ENCODE measurements at regions not wholly inside any gene's neighbourhood (a gene's known extent, or its start where the extent isn't known, plus 50 kb on each side); places are given as distances from the start of the nearest gene placed in this dataset.
"Not testable (repeated sequence)": the region's sequence is repeated elsewhere in the genome, so short reads cannot be mapped to it uniquely, and the experiment has no call there.

DNA sequence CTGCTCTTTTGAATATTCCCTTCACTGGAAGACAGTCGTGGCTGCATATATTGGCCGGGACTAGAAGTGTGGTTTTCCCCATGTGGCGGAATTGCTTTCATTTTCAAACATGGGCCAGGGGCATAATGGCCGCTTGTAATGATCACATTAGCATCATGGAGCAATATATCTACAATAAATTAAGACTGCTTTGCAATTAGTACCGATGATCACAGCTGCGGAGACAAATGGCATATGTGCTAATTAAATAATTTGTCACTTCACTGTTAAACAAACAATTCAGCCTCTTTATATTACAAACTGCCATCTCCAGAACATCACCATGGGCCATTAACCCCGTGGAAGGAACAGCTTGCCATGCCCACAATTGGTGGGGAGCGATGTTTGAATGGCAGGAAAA is 68.2 kb upstream of the OLIG2 start:
- no peak overlapping the region for H3K4me3 ChIP-seq
- H3K27ac ChIP-seq: no peak overlapping the region
- no peaks in the 10 kb centered on the region for H3K9me3 ChIP-seq (replicated peaks)
- no peak for DNase-seq (ENCODE audit: low read depth in 1 of 2, low spot score in 2 of 2)
- H3K27me3 ChIP-seq (replicated peaks): peaks cover 70% of the 10 kb centered on the region
- no peaks in the 10 kb centered on the region for H3K4me1 ChIP-seq (replicated peaks)
- no peaks in the 10 kb centered on the region for H3K36me3 ChIP-seq

- H3K4me1 ChIP-seq (replicated peaks): no peaks in the 10 kb centered on the region
- peaks cover 65% of the 10 kb centered on the region for H3K27me3 ChIP-seq (replicated peaks)
- H3K36me3 ChIP-seq: no peaks in the 10 kb centered on the region
- H3K9me3 ChIP-seq (replicated peaks): no peaks in the 10 kb centered on the region
- no peak overlapping the region for H3K4me3 ChIP-seq
- no peak overlapping the region for H3K27ac ChIP-seq
- DNase-seq (ENCODE audit: low read depth in 1 of 2, low spot score in 2 of 2): no peak
Measured at GRCh38 chr21:32958288-32959002, 67.3 kb upstream of the OLIG2 start.

DNA sequence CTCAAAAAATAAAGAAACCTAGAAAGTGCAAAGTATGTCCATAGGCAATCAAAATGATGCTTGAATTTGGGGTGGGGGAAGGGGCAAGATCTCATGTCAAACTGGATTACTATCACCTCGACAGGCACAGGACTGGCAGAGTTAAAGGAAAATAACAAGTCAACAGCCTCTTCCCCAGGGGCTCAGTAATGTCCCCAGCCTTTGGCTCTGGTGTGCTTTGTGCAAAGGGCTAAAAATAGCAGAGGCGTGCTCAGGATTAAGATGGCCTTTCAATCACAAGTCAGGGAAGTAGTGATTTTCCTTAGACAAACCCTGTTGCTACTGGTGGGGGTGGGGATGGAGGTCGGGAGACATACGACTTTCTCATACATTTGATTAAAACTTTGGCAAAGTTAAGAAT is 63.5 kb upstream of the OLIG2 start:
- no peaks in the 10 kb centered on the region for H3K4me1 ChIP-seq (replicated peaks)
- H3K27me3 ChIP-seq (replicated peaks): peaks cover 44% of the 10 kb centered on the region
- no peak for DNase-seq (ENCODE audit: low read depth in 1 of 2, low spot score in 2 of 2)
- no peak overlapping the region for H3K27ac ChIP-seq
- H3K36me3 ChIP-seq: no peaks in the 10 kb centered on the region
- H3K9me3 ChIP-seq (replicated peaks): no peaks in the 10 kb centered on the region
- no peak overlapping the region for H3K4me3 ChIP-seq

DNA sequence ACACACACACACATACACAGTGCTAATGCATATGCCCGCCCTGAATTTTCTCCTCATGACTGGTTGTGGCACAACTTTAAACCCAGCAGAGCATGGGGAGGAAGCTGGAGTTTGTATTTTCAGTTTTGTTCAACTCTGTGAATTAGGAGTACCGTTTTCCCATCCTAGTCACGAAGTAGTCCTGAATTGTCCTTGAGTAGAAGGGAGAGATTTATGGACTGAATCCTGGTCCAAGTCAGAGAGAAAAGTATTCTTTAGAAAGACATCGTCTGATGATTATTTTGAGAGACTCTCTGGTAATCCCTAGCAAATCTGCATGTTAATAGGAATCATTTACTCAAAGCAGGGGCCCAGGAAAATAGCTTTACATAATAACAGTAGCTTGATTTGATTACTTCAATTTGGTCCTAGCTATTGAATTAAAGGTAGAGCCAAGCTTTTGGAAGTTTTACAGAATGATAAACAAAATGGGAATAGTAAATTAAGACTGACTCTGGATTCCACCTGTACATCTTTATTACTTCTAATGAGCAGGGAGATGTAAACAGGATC is 60.5 kb upstream of the OLIG2 start:
- no peak for DNase-seq (ENCODE audit: low read depth in 1 of 2, low spot score in 2 of 2)
- Histone ChIP-seq H3K4me3 (no peak overlapping the region), H3K27ac (no peak overlapping the region), H3K27me3 (replicated peaks) (peaks cover 41% of the 10 kb centered on the region), H3K4me1 (replicated peaks) (no peaks in the 10 kb centered on the region), H3K36me3 (no peaks in the 10 kb centered on the region), H3K9me3 (replicated peaks) (no peaks in the 10 kb centered on the region)

DNA sequence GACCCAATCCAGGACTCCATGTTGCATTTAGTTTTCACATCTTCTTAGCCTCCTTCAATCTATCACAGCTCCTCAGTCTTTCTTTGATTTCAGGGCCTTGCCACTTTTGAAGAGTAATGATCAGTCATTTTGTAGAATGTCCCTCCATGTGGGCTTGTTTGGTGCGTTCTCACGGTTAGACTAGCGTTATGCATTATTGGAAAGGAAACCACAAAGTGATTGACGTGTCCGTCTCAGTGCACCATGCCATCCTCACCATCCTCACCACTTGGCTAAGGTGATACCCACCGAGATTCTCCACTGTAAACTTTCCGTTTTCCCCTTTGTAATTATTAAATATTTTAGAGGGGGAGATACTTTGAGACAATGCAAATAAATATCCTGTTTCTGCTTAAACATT is 59.6 kb upstream of the OLIG2 start:
- no peak overlapping the region for H3K27ac ChIP-seq
- no peak overlapping the region for H3K4me3 ChIP-seq
- H3K4me1 ChIP-seq (replicated peaks): no peaks in the 10 kb centered on the region
- no peak for DNase-seq (ENCODE audit: low read depth in 1 of 2, low spot score in 2 of 2)
- H3K27me3 ChIP-seq (replicated peaks): peaks cover 40% of the 10 kb centered on the region
- no peaks in the 10 kb centered on the region for H3K9me3 ChIP-seq (replicated peaks)
- no peaks in the 10 kb centered on the region for H3K36me3 ChIP-seq

- peaks cover 29% of the 10 kb centered on the region for H3K27me3 ChIP-seq (replicated peaks)
- DNase-seq (ENCODE audit: low read depth in 1 of 2, low spot score in 2 of 2); H3K4me1 ChIP-seq (replicated peaks); H3K9me3 ChIP-seq (replicated peaks); H3K27ac ChIP-seq; H3K4me3 ChIP-seq; H3K36me3 ChIP-seq: not testable (repeated sequence)
Measured at GRCh38 chr21:32968103-32968502, 57.6 kb upstream of the OLIG2 start.

DNA sequence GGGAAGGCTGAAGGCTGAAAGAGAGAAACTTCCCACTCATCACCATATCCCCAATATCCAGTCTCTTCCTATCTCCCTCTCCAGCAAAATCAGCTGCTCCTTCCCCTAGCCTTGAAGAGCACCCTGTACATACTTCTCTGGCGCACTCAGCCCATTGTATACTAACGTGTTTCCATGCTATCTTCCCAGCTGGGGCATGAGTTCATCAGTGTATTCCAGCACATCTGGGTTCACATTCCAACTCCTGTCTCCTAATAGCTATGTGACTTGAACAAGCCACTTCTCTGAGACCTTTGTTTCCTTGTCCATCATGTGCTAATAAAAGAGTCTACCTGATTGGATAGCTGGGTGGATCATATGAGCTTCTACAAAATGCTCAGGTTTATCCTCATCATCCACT is 51.1 kb upstream of the OLIG2 start:
- no peak for DNase-seq (ENCODE audit: low read depth in 1 of 2, low spot score in 2 of 2)
- Histone ChIP-seq H3K4me3 (no peak overlapping the region), H3K4me1 (replicated peaks) (no peaks in the 10 kb centered on the region), H3K9me3 (replicated peaks) (no peaks in the 10 kb centered on the region), H3K27ac (no peak overlapping the region), H3K36me3 (no peaks in the 10 kb centered on the region), H3K27me3 (replicated peaks) (peaks cover 47% of the 10 kb centered on the region)

- no peaks in the 10 kb centered on the region for H3K4me1 ChIP-seq (replicated peaks)
- H3K9me3 ChIP-seq (replicated peaks): no peaks in the 10 kb centered on the region
- H3K27ac ChIP-seq: no peak overlapping the region
- no peak overlapping the region for H3K4me3 ChIP-seq
- DNase-seq (ENCODE audit: low read depth in 1 of 2, low spot score in 2 of 2): no peak
- peaks cover 38% of the 10 kb centered on the region for H3K27me3 ChIP-seq (replicated peaks)
- H3K36me3 ChIP-seq: no peaks in the 10 kb centered on the region
Measured at GRCh38 chr21:32975811-32976431, 49.8 kb upstream of the OLIG2 start.
